GM12878 (cell line): ENCODE measurements at regions not wholly inside any gene's neighbourhood (a gene's known extent, or its start where the extent isn't known, plus 50 kb on each side); places are given as distances from the start of the nearest gene placed in this dataset.

Source experiments
- ATAC-seq: fragments of 200-7000 bp; cut with Tn5 transposase; 3 replicates; pipeline ENCODE4 v1.9.1; 2020; ENCODE audit warnings: mild to moderate bottlenecking, moderate library complexity
- BruUV-seq: library from RNA; stranded (reverse); fragments of 400-500 nt; replicated peaks from 2 replicates; lab custom pipeline; 2021; lab: Mats Ljungman, UMichigan
- CTCF ChIA-PET: fragments of 300-600 bp; sonication (Branson Sonifier 250); formaldehyde crosslinking; extraction: SDS; loops from one replicate; lab custom pipeline; 2021; ENCODE audit warnings: inconsistent platforms; lab: Yijun Ruan, JAX
- POLR2A ChIA-PET: fragments of 350-600 bp; formaldehyde crosslinking; extraction: SDS; loops from one replicate; lab custom pipeline; 2021; ENCODE audit warnings: inconsistent platforms; lab: Charles Lee
- RAD21 ChIA-PET: fragments of 300-600 bp; sonication (Branson Sonifier 250); formaldehyde crosslinking; loops from one replicate; lab custom pipeline; 2023; ENCODE audit warnings: antibody characterized with exemption; ENCODE audit not compliant: unreplicated experiment; lab: Charles Lee
- SMC1A ChIA-PET: fragments of 300-600 bp; sonication (Branson Sonifier 250); formaldehyde crosslinking; loops from one replicate; lab custom pipeline; 2023; ENCODE audit not compliant: unreplicated experiment, uncharacterized antibody; lab: Charles Lee
- DNase-seq: peaks from one replicate; pipeline ENCODE4 v3.0.0-alpha.2; 2011; ENCODE audit warnings: low read depth, low spot score
- FAIRE-seq: peaks from 3 replicates; lab custom pipeline; 2011; peaks lifted over from hg19 to GRCh38; lab: Jason Lieb, UNC
- H2AFZ ChIP-seq: 2 replicates; pipeline ENCODE4 v1.6.0; 2011; ENCODE audit warnings: low read depth, low read length, control low read depth; ENCODE audit not compliant: control insufficient read depth
- H3K27ac ChIP-seq: 2 replicates; pipeline ENCODE4 v1.5.1; 2011; ENCODE audit warnings: control low read depth; ENCODE audit not compliant: control insufficient read depth, insufficient read depth
- H3K27me3 ChIP-seq, 2 experiments: replicated peaks in 1 of 2; 2 replicates each; pipeline versions ENCODE4 v1.6.0 to v1.6.1; 2011; ENCODE audit warnings: low read length in 1 of 2; ENCODE audit not compliant: control insufficient read depth in 2 of 2, insufficient read depth in 2 of 2
- H3K36me3 ChIP-seq, 2 experiments: 2 replicates each; pipeline ENCODE4 v1.5.1; 2011; ENCODE audit warnings: low read length in 1 of 2; ENCODE audit not compliant: control insufficient read depth in 2 of 2, insufficient read depth in 2 of 2
- H3K4me1 ChIP-seq: 2 replicates; pipeline ENCODE4 v1.6.1; 2011; ENCODE audit warnings: mild to moderate bottlenecking, low read length, moderate library complexity, mixed read lengths; ENCODE audit not compliant: control insufficient read depth, insufficient read depth
- H3K4me2 ChIP-seq: 2 replicates; pipeline ENCODE4 v1.6.0; 2011; ENCODE audit warnings: control low read depth; ENCODE audit not compliant: control insufficient read depth, insufficient read depth
- H3K4me3 ChIP-seq: fragments of 200-600 bp; sonication (generic); 2 replicates; pipeline ENCODE4 v1.5.1; 2016
- H3K79me2 ChIP-seq: 2 replicates; pipeline ENCODE4 v1.6.0; 2011; ENCODE audit warnings: low read length; ENCODE audit not compliant: control insufficient read depth, insufficient read depth
- H3K9ac ChIP-seq: 2 replicates; pipeline ENCODE4 v1.8.0; 2011; ENCODE audit warnings: low read length, control low read depth, mixed read lengths; ENCODE audit not compliant: control insufficient read depth, insufficient read depth
- H3K9me3 ChIP-seq: replicated peaks from 3 replicates; pipeline ENCODE4 v1.5.1; 2011; ENCODE audit warnings: mild to moderate bottlenecking, low read length; ENCODE audit not compliant: control insufficient read depth, insufficient read depth
- H4K20me1 ChIP-seq: 2 replicates; pipeline ENCODE4 v1.6.0; 2011; ENCODE audit not compliant: control insufficient read depth, insufficient read depth
- ATF2 ChIP-seq: IDR thresholded peaks from 2 replicates; pipeline ENCODE4 v1.6.1; 2012; ENCODE audit warnings: low read length, inconsistent platforms
- ETV6 ChIP-seq, 2 experiments: fragments of 450-650 bp in 1 of 2; IDR thresholded peaks in 1 of 2; conservative IDR thresholded peaks in 1 of 2; 2 replicates each; pipeline ENCODE4 v1.6.1; 2014; ENCODE audit warnings: antibody characterized with exemption in 1 of 2, borderline replicate concordance in 1 of 2, low read depth in 1 of 2, mild to moderate bottlenecking in 1 of 2, moderate library complexity in 1 of 2
- GABPA ChIP-seq: IDR thresholded peaks from 2 replicates; pipeline ENCODE4 v1.6.1; 2014; ENCODE audit warnings: antibody characterized with exemption, low read depth, mild to moderate bottlenecking, inconsistent platforms
- NFXL1 ChIP-seq: fragments of 450-650 bp; IDR thresholded peaks from 2 replicates; pipeline ENCODE4 v1.6.1; 2017; ENCODE audit warnings: antibody characterized with exemption, mild to moderate bottlenecking, borderline replicate concordance
- NFYB ChIP-seq: IDR thresholded peaks from 2 replicates; pipeline ENCODE4 v1.6.1; 2011; ENCODE audit warnings: low read depth, mild to moderate bottlenecking, low read length, improper control_type of control experiment, moderate library complexity; ENCODE audit not compliant: insufficient read depth
- NR2C1 ChIP-seq: fragments of 450-650 bp; IDR thresholded peaks from 2 replicates; pipeline ENCODE4 v1.6.1; 2017; ENCODE audit warnings: antibody characterized with exemption, mild to moderate bottlenecking, moderate library complexity
- ZNF217 ChIP-seq: fragments of 450-650 bp; IDR thresholded peaks from 2 replicates; pipeline ENCODE4 v1.6.1; 2017; ENCODE audit warnings: antibody characterized with exemption, mild to moderate bottlenecking
- ZNF384 ChIP-seq: IDR thresholded peaks from 2 replicates; pipeline ENCODE4 v1.6.1; 2012; ENCODE audit warnings: low read depth, mild to moderate bottlenecking, low read length, improper control_type of control experiment, borderline replicate concordance
- WGBS: methylation state at CpG from one replicate; pipeline ENCODE4 v1.1.6; 2016; ENCODE audit warnings: low lambda C conversion rate; ENCODE audit not compliant: insufficient replicate concordance, insufficient coverage; ENCODE audit errors: missing lambda C conversion rate; 5-methylcytosine and 5-hydroxymethylcytosine counted together
- in situ Hi-C: fragments of 300-500 bp; cut with MboI; formaldehyde crosslinking; loops from 9 replicates; pipeline ENCODE4 v1.14.3; 2018; ENCODE audit warnings: mixed read lengths
- intact Hi-C: fragments of 100-400 bp; cut with micrococcal nuclease; formaldehyde crosslinking; loops from one replicate; pipeline ENCODE4 v1.14.2; 2022; ENCODE audit not compliant: unreplicated experiment
- TF ChIP-seq, protein P1 (sequence below): fragments of 450-650 bp; IDR thresholded peaks from 2 replicates; pipeline ENCODE4 v1.6.1; 2017; ENCODE audit warnings: mild to moderate bottlenecking, moderate library complexity
- TF ChIP-seq, protein P2 (sequence below): IDR thresholded peaks from 2 replicates; pipeline ENCODE4 v1.6.1; 2012; ENCODE audit warnings: improper control_type of control experiment, low read depth, low read length; ENCODE audit not compliant: insufficient replicate concordance
- TF ChIP-seq, protein P3 (sequence below): IDR thresholded peaks from 2 replicates; pipeline ENCODE4 v1.6.1; 2011; ENCODE audit warnings: low read depth, low read length, improper control_type of control experiment, borderline replicate concordance

GRCh38 chr7:8988267-8988666 lies 554.9 kb downstream of the NXPH1 start:
- Histone ChIP-seq H2AFZ (no peak overlapping the region), H3K36me3 (no peaks in the 10 kb centered on the region), H3K4me3 (no peak overlapping the region), H4K20me1 (no peaks in the 10 kb centered on the region), H3K4me2 (no peak overlapping the region), H3K4me1 (no peaks in the 10 kb centered on the region), H3K9me3 (no peaks in the 10 kb centered on the region), H3K79me2 (no peaks in the 10 kb centered on the region), H3K27me3 (no peaks in the 10 kb centered on the region), H3K27ac (no peak overlapping the region), H3K9ac (no peak overlapping the region)
- ChIA-PET SMC1A (no interaction called here), CTCF (no interaction called here), POLR2A (no interaction called here), RAD21 (no interaction called here)
- ATAC-seq: no peak
- DNase-seq: no peak
- in situ Hi-C loops (no loop called here), intact Hi-C loops (no loop called here)
- FAIRE-seq: no peak
- WGBS: 41% methylated on average over 5 of the region's 5 CpGs
- BruUV-seq: no TSS peak
- TF ChIP-seq ZNF217 (no peak), NR2C1 (no peak), GABPA (no peak), NFXL1 (no peak), ZNF384 (no peak), ETV6 (conservative IDR thresholded peaks at IDR 0.05 in 1 of 2, IDR thresholded peaks at IDR 0.05 in 1 of 2; ENCODE audit: borderline replicate concordance in 1 of 2, low read depth in 1 of 2) (no peak), NFYB (no peak), ATF2 (no peak)
- TF ChIP-seq, protein P1, sequence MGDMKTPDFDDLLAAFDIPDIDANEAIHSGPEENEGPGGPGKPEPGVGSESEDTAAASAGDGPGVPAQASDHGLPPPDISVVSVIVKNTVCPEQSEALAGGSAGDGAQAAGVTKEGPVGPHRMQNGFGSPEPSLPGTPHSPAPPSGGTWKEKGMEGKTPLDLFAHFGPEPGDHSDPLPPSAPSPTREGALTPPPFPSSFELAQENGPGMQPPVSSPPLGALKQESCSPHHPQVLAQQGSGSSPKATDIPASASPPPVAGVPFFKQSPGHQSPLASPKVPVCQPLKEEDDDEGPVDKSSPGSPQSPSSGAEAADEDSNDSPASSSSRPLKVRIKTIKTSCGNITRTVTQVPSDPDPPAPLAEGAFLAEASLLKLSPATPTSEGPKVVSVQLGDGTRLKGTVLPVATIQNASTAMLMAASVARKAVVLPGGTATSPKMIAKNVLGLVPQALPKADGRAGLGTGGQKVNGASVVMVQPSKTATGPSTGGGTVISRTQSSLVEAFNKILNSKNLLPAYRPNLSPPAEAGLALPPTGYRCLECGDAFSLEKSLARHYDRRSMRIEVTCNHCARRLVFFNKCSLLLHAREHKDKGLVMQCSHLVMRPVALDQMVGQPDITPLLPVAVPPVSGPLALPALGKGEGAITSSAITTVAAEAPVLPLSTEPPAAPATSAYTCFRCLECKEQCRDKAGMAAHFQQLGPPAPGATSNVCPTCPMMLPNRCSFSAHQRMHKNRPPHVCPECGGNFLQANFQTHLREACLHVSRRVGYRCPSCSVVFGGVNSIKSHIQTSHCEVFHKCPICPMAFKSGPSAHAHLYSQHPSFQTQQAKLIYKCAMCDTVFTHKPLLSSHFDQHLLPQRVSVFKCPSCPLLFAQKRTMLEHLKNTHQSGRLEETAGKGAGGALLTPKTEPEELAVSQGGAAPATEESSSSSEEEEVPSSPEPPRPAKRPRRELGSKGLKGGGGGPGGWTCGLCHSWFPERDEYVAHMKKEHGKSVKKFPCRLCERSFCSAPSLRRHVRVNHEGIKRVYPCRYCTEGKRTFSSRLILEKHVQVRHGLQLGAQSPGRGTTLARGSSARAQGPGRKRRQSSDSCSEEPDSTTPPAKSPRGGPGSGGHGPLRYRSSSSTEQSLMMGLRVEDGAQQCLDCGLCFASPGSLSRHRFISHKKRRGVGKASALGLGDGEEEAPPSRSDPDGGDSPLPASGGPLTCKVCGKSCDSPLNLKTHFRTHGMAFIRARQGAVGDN: no peak
- TF ChIP-seq, protein P2, sequence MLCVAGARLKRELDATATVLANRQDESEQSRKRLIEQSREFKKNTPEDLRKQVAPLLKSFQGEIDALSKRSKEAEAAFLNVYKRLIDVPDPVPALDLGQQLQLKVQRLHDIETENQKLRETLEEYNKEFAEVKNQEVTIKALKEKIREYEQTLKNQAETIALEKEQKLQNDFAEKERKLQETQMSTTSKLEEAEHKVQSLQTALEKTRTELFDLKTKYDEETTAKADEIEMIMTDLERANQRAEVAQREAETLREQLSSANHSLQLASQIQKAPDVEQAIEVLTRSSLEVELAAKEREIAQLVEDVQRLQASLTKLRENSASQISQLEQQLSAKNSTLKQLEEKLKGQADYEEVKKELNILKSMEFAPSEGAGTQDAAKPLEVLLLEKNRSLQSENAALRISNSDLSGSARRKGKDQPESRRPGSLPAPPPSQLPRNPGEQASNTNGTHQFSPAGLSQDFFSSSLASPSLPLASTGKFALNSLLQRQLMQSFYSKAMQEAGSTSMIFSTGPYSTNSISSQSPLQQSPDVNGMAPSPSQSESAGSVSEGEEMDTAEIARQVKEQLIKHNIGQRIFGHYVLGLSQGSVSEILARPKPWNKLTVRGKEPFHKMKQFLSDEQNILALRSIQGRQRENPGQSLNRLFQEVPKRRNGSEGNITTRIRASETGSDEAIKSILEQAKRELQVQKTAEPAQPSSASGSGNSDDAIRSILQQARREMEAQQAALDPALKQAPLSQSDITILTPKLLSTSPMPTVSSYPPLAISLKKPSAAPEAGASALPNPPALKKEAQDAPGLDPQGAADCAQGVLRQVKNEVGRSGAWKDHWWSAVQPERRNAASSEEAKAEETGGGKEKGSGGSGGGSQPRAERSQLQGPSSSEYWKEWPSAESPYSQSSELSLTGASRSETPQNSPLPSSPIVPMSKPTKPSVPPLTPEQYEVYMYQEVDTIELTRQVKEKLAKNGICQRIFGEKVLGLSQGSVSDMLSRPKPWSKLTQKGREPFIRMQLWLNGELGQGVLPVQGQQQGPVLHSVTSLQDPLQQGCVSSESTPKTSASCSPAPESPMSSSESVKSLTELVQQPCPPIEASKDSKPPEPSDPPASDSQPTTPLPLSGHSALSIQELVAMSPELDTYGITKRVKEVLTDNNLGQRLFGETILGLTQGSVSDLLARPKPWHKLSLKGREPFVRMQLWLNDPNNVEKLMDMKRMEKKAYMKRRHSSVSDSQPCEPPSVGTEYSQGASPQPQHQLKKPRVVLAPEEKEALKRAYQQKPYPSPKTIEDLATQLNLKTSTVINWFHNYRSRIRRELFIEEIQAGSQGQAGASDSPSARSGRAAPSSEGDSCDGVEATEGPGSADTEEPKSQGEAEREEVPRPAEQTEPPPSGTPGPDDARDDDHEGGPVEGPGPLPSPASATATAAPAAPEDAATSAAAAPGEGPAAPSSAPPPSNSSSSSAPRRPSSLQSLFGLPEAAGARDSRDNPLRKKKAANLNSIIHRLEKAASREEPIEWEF: no peak
- TF ChIP-seq, protein P3, sequence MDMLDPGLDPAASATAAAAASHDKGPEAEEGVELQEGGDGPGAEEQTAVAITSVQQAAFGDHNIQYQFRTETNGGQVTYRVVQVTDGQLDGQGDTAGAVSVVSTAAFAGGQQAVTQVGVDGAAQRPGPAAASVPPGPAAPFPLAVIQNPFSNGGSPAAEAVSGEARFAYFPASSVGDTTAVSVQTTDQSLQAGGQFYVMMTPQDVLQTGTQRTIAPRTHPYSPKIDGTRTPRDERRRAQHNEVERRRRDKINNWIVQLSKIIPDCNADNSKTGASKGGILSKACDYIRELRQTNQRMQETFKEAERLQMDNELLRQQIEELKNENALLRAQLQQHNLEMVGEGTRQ: no peak
